Tibial nerve (tissue), 4 donors: ENCODE measurements at regions not wholly inside any gene's neighbourhood (a gene's known extent, or its start where the extent isn't known, plus 50 kb on each side); places are given as distances from the start of the nearest gene placed in this dataset.

Source experiments
- EP300 ChIP-seq, 2 donors: sonication (generic); formaldehyde crosslinking; IDR thresholded peaks; one replicate each; pipeline ENCODE4 v1.6.1; 2017; ENCODE audit warnings: antibody characterized with exemption in 2 of 2, mild to moderate bottlenecking in 1 of 2
- POLR2A ChIP-seq, 2 donors: fragments of 450-650 bp; IDR thresholded peaks; one replicate each; pipeline ENCODE4 v1.6.1; 2017; ENCODE audit warnings: antibody characterized with exemption in 2 of 2, mild to moderate bottlenecking in 2 of 2, moderate library complexity in 2 of 2
- TF ChIP-seq, protein P1 (sequence below), 5 experiments: fragments of 200-600 bp in 3 of 5; fragments of 450-650 bp in 2 of 5; sonication (generic) in 3 of 5; IDR thresholded peaks; one replicate each; pipeline ENCODE4 v1.5.1; 2016 to 2019; ENCODE audit warnings: antibody characterized with exemption in 5 of 5, mild to moderate bottlenecking in 3 of 5, moderate library complexity in 2 of 5

- TF ChIP-seq, protein P1, sequence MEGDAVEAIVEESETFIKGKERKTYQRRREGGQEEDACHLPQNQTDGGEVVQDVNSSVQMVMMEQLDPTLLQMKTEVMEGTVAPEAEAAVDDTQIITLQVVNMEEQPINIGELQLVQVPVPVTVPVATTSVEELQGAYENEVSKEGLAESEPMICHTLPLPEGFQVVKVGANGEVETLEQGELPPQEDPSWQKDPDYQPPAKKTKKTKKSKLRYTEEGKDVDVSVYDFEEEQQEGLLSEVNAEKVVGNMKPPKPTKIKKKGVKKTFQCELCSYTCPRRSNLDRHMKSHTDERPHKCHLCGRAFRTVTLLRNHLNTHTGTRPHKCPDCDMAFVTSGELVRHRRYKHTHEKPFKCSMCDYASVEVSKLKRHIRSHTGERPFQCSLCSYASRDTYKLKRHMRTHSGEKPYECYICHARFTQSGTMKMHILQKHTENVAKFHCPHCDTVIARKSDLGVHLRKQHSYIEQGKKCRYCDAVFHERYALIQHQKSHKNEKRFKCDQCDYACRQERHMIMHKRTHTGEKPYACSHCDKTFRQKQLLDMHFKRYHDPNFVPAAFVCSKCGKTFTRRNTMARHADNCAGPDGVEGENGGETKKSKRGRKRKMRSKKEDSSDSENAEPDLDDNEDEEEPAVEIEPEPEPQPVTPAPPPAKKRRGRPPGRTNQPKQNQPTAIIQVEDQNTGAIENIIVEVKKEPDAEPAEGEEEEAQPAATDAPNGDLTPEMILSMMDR (IDR thresholded peaks at IDR 0.05): no peak
- TF ChIP-seq POLR2A (IDR thresholded peaks at IDR 0.05) (no peak), EP300 (IDR thresholded peaks at IDR 0.05) (no peak)
Measured at GRCh38 chr9:19941874-19942273, 153.0 kb upstream of the SLC24A2 start.
